Suprapubic skin (tissue), 3 donors: ENCODE measurements at regions not wholly inside any gene's neighbourhood (a gene's known extent, or its start where the extent isn't known, plus 50 kb on each side); places are given as distances from the start of the nearest gene placed in this dataset.

Experiments
- CTCF ChIP-seq, 2 donors: fragments of 200-600 bp in 1 of 2; fragments of 450-650 bp in 1 of 2; sonication (generic) in 1 of 2; IDR thresholded peaks; one replicate each; pipeline ENCODE4 v1.5.1; 2016 to 2019; ENCODE audit warnings: antibody characterized with exemption in 2 of 2, mild to moderate bottlenecking in 1 of 2, moderate library complexity in 1 of 2
- POLR2AphosphoS5 ChIP-seq, 3 donors: sonication (generic); formaldehyde crosslinking; IDR thresholded peaks; one replicate each; pipeline ENCODE4 v1.6.1; 2017; ENCODE audit warnings: antibody characterized with exemption in 3 of 3

DNA sequence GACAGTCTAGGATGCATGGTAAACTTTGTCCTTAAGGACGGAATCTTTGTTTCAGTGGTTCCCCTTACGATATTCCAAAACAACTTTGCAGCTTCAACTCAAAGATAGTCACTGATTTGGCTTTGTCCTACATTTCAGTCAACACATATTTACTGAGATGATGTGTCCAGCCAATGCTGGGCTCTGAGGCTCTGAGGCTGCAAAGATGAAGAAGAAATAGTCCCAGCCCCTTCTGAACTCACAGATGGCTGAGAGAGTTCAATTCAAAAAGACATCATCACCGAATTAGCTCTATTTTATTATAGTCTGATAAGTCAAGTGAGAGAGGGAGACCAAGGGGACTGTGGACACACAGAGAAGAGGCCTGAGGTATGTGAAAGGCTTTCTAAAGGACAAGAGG lies 544.0 kb downstream of the ACTL7B start:
- TF ChIP-seq POLR2AphosphoS5 (IDR thresholded peaks at IDR 0.05) (no peak), CTCF (IDR thresholded peaks at IDR 0.05) (no peak)
